Skeletal muscle satellite cell (primary cell): ENCODE measurements at regions not wholly inside any gene's neighbourhood (a gene's known extent, or its start where the extent isn't known, plus 50 kb on each side); places are given as distances from the start of the nearest gene placed in this dataset.

Source experiments
- H3K27me3 ChIP-seq: 2 replicates; pipeline ENCODE4 v1.7.0; 2013; ENCODE audit warnings: low read length; ENCODE audit not compliant: control insufficient read depth, insufficient read depth
- H3K36me3 ChIP-seq: 2 replicates; pipeline ENCODE4 v1.7.0; 2013; ENCODE audit warnings: mild to moderate bottlenecking, control low read depth, low read length; ENCODE audit not compliant: insufficient read depth
- H3K4me1 ChIP-seq: 2 replicates; pipeline ENCODE4 v1.7.0; 2013; ENCODE audit warnings: low read length; ENCODE audit not compliant: control insufficient read depth, insufficient read depth
- H3K4me2 ChIP-seq: 2 replicates; pipeline ENCODE4 v1.7.0; 2013; ENCODE audit warnings: mild to moderate bottlenecking, low read length
- H3K4me3 ChIP-seq: 2 replicates; pipeline ENCODE4 v1.7.0; 2013; ENCODE audit warnings: low read length
- H3K9ac ChIP-seq: 2 replicates; pipeline ENCODE4 v1.7.0; 2013; ENCODE audit warnings: mild to moderate bottlenecking, low read depth, low read length, moderate library complexity
- H3K9me3 ChIP-seq: replicated peaks from 2 replicates; pipeline ENCODE4 v1.7.0; 2013; ENCODE audit warnings: mild to moderate bottlenecking, control low read depth, low read length

DNA sequence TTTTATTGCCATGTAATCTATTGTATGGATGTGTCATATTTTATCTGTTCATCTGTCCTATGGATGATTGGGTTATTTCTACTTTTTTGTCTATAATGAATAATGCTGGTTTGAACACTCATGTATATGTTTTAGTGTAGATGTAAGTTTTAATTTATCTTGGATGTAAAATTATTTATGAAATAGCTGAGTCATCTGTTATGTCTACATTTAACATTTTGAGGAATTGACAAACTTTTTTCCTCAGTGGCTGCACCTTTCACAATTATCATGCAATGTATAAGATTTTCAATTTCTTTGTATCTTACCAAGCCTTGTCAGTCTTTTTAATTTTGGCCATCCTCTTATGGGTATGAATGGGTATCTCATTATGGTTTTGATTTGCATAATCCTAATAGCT lies 666.4 kb downstream of the DIPK2A start:
- H3K9me3 ChIP-seq, result no peaks in the 10 kb centered on the region
- H3K36me3 ChIP-seq, result no peaks in the 10 kb centered on the region
- no peaks in the 10 kb centered on the region for H3K27me3 ChIP-seq
- no peak overlapping the region for H3K9ac ChIP-seq
- H3K4me3 ChIP-seq, result no peak overlapping the region
- H3K4me2 ChIP-seq, result no peak overlapping the region
- H3K4me1 ChIP-seq, result no peaks in the 10 kb centered on the region

DNA sequence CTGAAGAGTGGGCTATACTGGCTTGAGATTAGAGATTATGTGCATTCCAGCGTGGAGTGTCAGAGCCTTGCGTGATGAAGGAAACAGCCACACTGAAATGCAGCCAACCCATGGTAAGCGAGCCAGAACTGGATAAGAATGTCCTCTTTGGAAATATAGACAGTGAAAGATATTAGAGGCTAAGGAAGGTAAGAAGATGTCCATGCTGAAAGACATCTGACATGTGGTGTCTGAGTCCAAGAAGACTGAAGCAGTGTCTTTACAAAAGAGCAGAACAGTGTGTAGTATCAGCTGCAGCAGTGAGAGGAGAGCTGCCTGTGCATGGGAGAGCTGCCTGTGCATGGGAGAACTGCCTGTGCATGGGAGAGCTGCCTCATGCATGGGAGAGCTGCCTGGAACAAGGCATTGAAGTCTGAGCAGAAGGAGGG lies 672.2 kb downstream of the DIPK2A start:
- no peak overlapping the region for H3K9ac ChIP-seq
- H3K27me3 ChIP-seq, result no peaks in the 10 kb centered on the region
- H3K36me3 ChIP-seq, result no peaks in the 10 kb centered on the region
- H3K4me3 ChIP-seq, result no peak overlapping the region
- H3K9me3 ChIP-seq, result no peaks in the 10 kb centered on the region
- H3K4me1 ChIP-seq, result peaks cover 9% of the 10 kb centered on the region
- peak overlapping the region; percentile 20 for H3K4me2 ChIP-seq

DNA sequence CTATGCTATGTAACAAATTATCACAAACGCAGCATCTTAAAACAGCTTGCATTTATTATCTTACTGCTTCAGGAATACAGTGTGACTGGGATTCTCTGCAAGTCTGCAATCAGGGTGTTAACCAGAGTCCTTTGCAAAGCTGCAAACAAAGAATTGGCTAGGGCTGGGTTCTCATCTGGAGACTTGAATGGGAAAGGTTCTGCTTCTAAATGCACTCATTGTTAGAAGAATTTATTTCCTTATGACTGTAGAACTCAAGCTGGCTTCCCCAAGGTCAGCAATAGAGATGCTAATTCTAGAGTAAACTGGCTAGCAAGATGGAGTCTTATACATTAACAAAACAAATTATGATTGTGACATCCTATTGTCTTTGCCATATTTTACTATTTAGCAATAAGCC lies 673.7 kb downstream of the DIPK2A start:
- Histone ChIP-seq H3K4me1 (peaks cover 9% of the 10 kb centered on the region), H3K27me3 (no peaks in the 10 kb centered on the region), H3K4me2 (no peak overlapping the region), H3K36me3 (no peaks in the 10 kb centered on the region), H3K4me3 (no peak overlapping the region), H3K9ac (no peak overlapping the region), H3K9me3 (no peaks in the 10 kb centered on the region)

DNA sequence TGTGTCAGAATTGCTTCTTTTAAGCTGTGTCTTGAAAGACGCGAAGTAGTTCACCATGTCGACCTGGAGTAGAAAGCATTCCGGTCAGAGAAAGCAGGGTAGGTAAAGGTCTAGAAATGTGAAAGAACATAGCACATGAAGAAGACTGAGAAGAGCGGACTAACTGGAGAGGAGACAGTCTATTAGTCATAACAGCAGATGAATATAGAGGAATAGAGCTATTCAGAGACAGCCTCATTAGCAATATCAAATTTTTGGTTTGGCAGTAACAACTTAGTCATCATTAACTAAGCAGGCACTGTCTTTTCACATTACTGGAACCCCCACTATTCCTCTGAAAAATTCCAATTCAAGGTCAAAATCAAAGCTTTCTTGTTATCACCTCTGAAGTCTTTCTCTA lies 678.8 kb downstream of the DIPK2A start:
- Histone ChIP-seq H3K36me3 (no peaks in the 10 kb centered on the region), H3K9ac (no peak overlapping the region), H3K4me2 (no peak overlapping the region), H3K4me3 (no peak overlapping the region), H3K4me1 (peaks cover 5% of the 10 kb centered on the region), H3K9me3 (no peaks in the 10 kb centered on the region), H3K27me3 (no peaks in the 10 kb centered on the region)

- no peak overlapping the region for H3K9ac ChIP-seq
- H3K9me3 ChIP-seq, result no peaks in the 10 kb centered on the region
- H3K36me3 ChIP-seq, result no peaks in the 10 kb centered on the region
- H3K4me3 ChIP-seq, result no peak overlapping the region
- no peaks in the 10 kb centered on the region for H3K27me3 ChIP-seq
- peaks cover 5% of the 10 kb centered on the region for H3K4me1 ChIP-seq
- peak overlapping the region; percentile 11 for H3K4me2 ChIP-seq
Measured at GRCh38 chr3:144652573-144652972, 681.0 kb downstream of the DIPK2A start.

DNA sequence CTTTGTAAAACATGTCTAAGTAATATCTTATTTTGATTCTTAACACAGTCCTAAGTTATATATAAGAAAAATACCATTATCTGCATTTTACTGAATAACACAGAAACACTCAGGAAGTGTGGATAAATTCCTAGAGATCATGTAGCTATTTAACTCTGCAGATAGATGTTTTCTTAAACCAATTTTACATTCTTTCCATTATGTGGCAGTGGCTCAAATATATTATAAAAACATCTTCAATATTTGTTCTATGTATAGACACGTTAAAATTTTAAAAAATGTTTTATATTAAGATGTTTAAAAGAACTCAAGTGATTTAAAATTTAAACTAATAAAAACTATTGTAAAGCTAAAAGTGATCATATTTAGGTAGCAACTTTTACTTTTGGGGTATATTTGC lies 683.8 kb downstream of the DIPK2A start:
- Histone ChIP-seq H3K9ac (no peak overlapping the region), H3K4me1 (peaks cover 5% of the 10 kb centered on the region), H3K4me2 (no peak overlapping the region), H3K36me3 (no peaks in the 10 kb centered on the region), H3K4me3 (no peak overlapping the region), H3K9me3 (no peaks in the 10 kb centered on the region), H3K27me3 (no peaks in the 10 kb centered on the region)

GRCh38 chr3:144660186-144660585 lies 688.6 kb downstream of the DIPK2A start:
- Histone ChIP-seq H3K4me1 (no peaks in the 10 kb centered on the region), H3K9me3 (no peaks in the 10 kb centered on the region), H3K4me2 (no peak overlapping the region), H3K36me3 (no peaks in the 10 kb centered on the region), H3K4me3 (no peak overlapping the region), H3K9ac (no peak overlapping the region), H3K27me3 (no peaks in the 10 kb centered on the region)

GRCh38 chr3:144662729-144663128 lies 691.1 kb downstream of the DIPK2A start:
- Histone ChIP-seq H3K4me3 (no peak overlapping the region), H3K4me2 (no peak overlapping the region), H3K9me3 (no peaks in the 10 kb centered on the region)

GRCh38 chr3:144663456-144664436 lies 692.1 kb downstream of the DIPK2A start:
- Histone ChIP-seq H3K4me3 (no peak overlapping the region), H3K27me3 (no peaks in the 10 kb centered on the region), H3K9ac (no peak overlapping the region), H3K36me3 (no peaks in the 10 kb centered on the region), H3K4me1 (no peaks in the 10 kb centered on the region), H3K9me3 (no peaks in the 10 kb centered on the region), H3K4me2 (no peak overlapping the region)

More at GRCh38 chr3:144662729-144663128, 691.1 kb downstream of the DIPK2A start:
- Histone ChIP-seq H3K4me1 (no peaks in the 10 kb centered on the region), H3K27me3 (no peaks in the 10 kb centered on the region), H3K9ac (no peak overlapping the region), H3K36me3 (no peaks in the 10 kb centered on the region)

GRCh38 chr3:144665567-144666053 lies 694.0 kb downstream of the DIPK2A start:
- Histone ChIP-seq H3K4me2 (no peak overlapping the region), H3K27me3 (no peaks in the 10 kb centered on the region), H3K9ac (no peak overlapping the region), H3K36me3 (no peaks in the 10 kb centered on the region), H3K4me1 (no peaks in the 10 kb centered on the region), H3K4me3 (no peak overlapping the region), H3K9me3 (no peaks in the 10 kb centered on the region)

DNA sequence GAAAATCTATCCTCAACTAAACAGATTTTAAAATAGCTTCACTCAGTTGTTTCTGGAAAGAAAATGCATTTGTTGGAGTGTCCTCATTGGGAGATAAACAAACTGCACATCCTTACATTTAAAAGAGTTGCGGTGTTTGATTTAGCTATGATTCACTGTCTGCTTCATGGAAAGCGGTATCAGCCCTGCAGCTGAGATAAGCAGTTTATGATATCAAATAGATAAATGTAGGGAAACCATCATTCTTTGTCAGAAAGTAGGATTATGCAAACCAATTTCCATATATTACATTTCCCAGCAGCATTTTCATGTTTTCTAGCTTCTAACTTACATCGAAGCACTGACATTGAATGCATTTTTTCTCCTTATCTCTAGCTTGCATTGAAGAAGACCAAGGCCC lies 698.9 kb downstream of the DIPK2A start:
- no peaks in the 10 kb centered on the region for H3K9me3 ChIP-seq
- H3K4me1 ChIP-seq, result no peaks in the 10 kb centered on the region
- no peaks in the 10 kb centered on the region for H3K36me3 ChIP-seq
- no peak overlapping the region for H3K4me2 ChIP-seq
- no peak overlapping the region for H3K9ac ChIP-seq
- no peak overlapping the region for H3K4me3 ChIP-seq
- H3K27me3 ChIP-seq, result no peaks in the 10 kb centered on the region

GRCh38 chr3:144677103-144677502 lies 705.5 kb downstream of the DIPK2A start:
- peaks cover 11% of the 10 kb centered on the region for H3K4me1 ChIP-seq
- no peak overlapping the region for H3K9ac ChIP-seq
- H3K4me2 ChIP-seq, result peak overlapping the region; percentile 9
- H3K4me3 ChIP-seq, result no peak overlapping the region
- no peaks in the 10 kb centered on the region for H3K9me3 ChIP-seq
- H3K36me3 ChIP-seq, result no peaks in the 10 kb centered on the region
- H3K27me3 ChIP-seq, result no peaks in the 10 kb centered on the region
